HepG2 (cell line): ENCODE measurements at regions not wholly inside any gene's neighbourhood (a gene's known extent, or its start where the extent isn't known, plus 50 kb on each side); places are given as distances from the start of the nearest gene placed in this dataset.

ENCODE experiments used
- ATAC-seq: fragments of 200-7000 bp; cut with Tn5 transposase; 3 replicates; pipeline ENCODE4 v1.9.1; 2020; ENCODE audit warnings: mild to moderate bottlenecking, moderate library complexity
- BruUV-seq: library from RNA; stranded (reverse); fragments of 400-500 nt; replicated peaks from 2 replicates; lab custom pipeline; 2021; lab: Mats Ljungman, UMichigan
- CTCF ChIA-PET: fragments of 300-600 bp; formaldehyde crosslinking; extraction: SDS; loops from one replicate; lab custom pipeline; 2021; ENCODE audit warnings: low total read pairs, inconsistent platforms, low intra/inter-chr PET ratio; lab: Yijun Ruan, JAX
- POLR2A ChIA-PET: fragments of 350-600 bp; sonication (Branson Sonifier 250); formaldehyde crosslinking; loops from one replicate; lab custom pipeline; 2020; ENCODE audit warnings: antibody characterized with exemption, inconsistent platforms; lab: Yijun Ruan, JAX
- DNase-seq: peaks from one replicate; pipeline ENCODE4 v3.0.0-alpha.2; 2015; ENCODE audit warnings: low spot score
- FAIRE-seq: peaks from 3 replicates; lab custom pipeline; 2011; peaks lifted over from hg19 to GRCh38; lab: Jason Lieb, UNC
- H2AFZ ChIP-seq: one replicate; pipeline ENCODE4 v1.6.1; 2011; ENCODE audit warnings: low read length, inconsistent platforms
- H3K27ac ChIP-seq: fragments of 300-600 bp; 3 replicates; pipeline ENCODE4 v1.8.0; 2011; ENCODE audit warnings: mixed run types, mild to moderate bottlenecking, mixed read lengths, low read length, inconsistent platforms; ENCODE audit not compliant: insufficient read depth; ENCODE audit errors: extremely low read length
- H3K27me3 ChIP-seq, 2 experiments: fragments of 200-600 bp in 1 of 2; 2 replicates in 1 of 2; 3 replicates in 1 of 2; pipeline versions ENCODE4 v1.6.0 to v1.8.0; 2011; ENCODE audit warnings: low read length in 2 of 2, mild to moderate bottlenecking in 2 of 2, moderate library complexity in 2 of 2, inconsistent platforms in 1 of 2; ENCODE audit not compliant: insufficient read depth in 2 of 2, control insufficient read depth in 1 of 2
- H3K36me3 ChIP-seq, 2 experiments: fragments of 200-600 bp in 1 of 2; replicated peaks in 1 of 2; 2 replicates in 1 of 2; 3 replicates in 1 of 2; pipeline versions ENCODE4 v1.5.1 to v1.8.0; 2011; ENCODE audit warnings: low read length in 2 of 2, inconsistent platforms in 1 of 2; ENCODE audit not compliant: insufficient read depth in 2 of 2, control insufficient read depth in 1 of 2
- H3K4me1 ChIP-seq: 2 replicates; pipeline ENCODE4 v1.5.1; 2012; ENCODE audit warnings: low read length, inconsistent platforms; ENCODE audit not compliant: insufficient read depth
- H3K4me2 ChIP-seq: 2 replicates; pipeline ENCODE4 v1.6.0; 2011; ENCODE audit warnings: low read depth, low read length, inconsistent platforms
- H3K4me3 ChIP-seq, 3 experiments: fragments of 200-600 bp in 1 of 3; sonication (generic), shearing (Covaris generic) in 1 of 3; replicated peaks in 1 of 3; 2 replicates each; pipeline ENCODE4 v1.5.1; 2011 to 2016; ENCODE audit warnings: low read length in 3 of 3, inconsistent platforms in 2 of 3, low read depth in 2 of 3, mild to moderate bottlenecking in 2 of 3, control low read depth in 1 of 3, mixed read lengths in 1 of 3; ENCODE audit not compliant: insufficient read depth in 1 of 3
- H3K79me2 ChIP-seq: one replicate; pipeline ENCODE4 v1.6.1; 2011; ENCODE audit warnings: low read length, inconsistent platforms; ENCODE audit not compliant: insufficient read depth
- H3K9ac ChIP-seq: 2 replicates; pipeline ENCODE4 v1.6.0; 2011; ENCODE audit warnings: mild to moderate bottlenecking, low read depth, low read length, inconsistent platforms; ENCODE audit not compliant: insufficient read depth
- H3K9me3 ChIP-seq: 2 replicates; pipeline ENCODE4 v1.5.1; 2012; ENCODE audit warnings: mild to moderate bottlenecking, low read length
- H4K20me1 ChIP-seq: 2 replicates; pipeline ENCODE4 v1.6.0; 2011; ENCODE audit warnings: inconsistent platforms, mild to moderate bottlenecking, low read length, moderate library complexity; ENCODE audit not compliant: insufficient read depth
- FOXA3 ChIP-seq: IDR thresholded peaks from 2 replicates; pipeline ENCODE4 v1.6.1; 2016; ENCODE audit warnings: missing genetic modification reagents, missing compliant biosample characterization
- KLF12 ChIP-seq: sonication (generic); formaldehyde crosslinking; IDR thresholded peaks from 2 replicates; pipeline ENCODE4 v1.4.0; 2020; ENCODE audit warnings: missing genetic modification reagents, borderline replicate concordance
- MEF2D ChIP-seq: sonication (generic); formaldehyde crosslinking; IDR thresholded peaks from 2 replicates; pipeline ENCODE4 v1.5.1; 2020; ENCODE audit warnings: mild to moderate bottlenecking, missing genetic modification reagents
- PAX8 ChIP-seq: sonication (generic); formaldehyde crosslinking; IDR thresholded peaks from 2 replicates; pipeline ENCODE4 v1.8.0; 2022; ENCODE audit warnings: mild to moderate bottlenecking, missing genetic modification reagents, borderline replicate concordance
- PHF20 ChIP-seq: sonication (generic); formaldehyde crosslinking; IDR thresholded peaks from 2 replicates; pipeline ENCODE4 v1.5.0; 2020; ENCODE audit warnings: mild to moderate bottlenecking, missing genetic modification reagents
- PLRG1 ChIP-seq: fragments of 450-650 bp; conservative IDR thresholded peaks from 2 replicates; pipeline ENCODE4 v1.6.1; 2016
- RBFOX2 ChIP-seq: fragments of 200-400 bp; formaldehyde crosslinking; IDR thresholded peaks from 2 replicates; pipeline ENCODE4 v1.6.1; 2017; ENCODE audit warnings: low read depth, mild to moderate bottlenecking, low read length
- SYNCRIP ChIP-seq: fragments of 200-400 bp; formaldehyde crosslinking; IDR thresholded peaks from 2 replicates; pipeline ENCODE4 v1.6.1; 2018; ENCODE audit warnings: mild to moderate bottlenecking, low read depth, low read length; ENCODE audit not compliant: insufficient read depth
- TMF1 ChIP-seq: sonication (generic); formaldehyde crosslinking; IDR thresholded peaks from 2 replicates; pipeline ENCODE4 v1.8.1; 2022; ENCODE audit warnings: low read depth, missing genetic modification reagents
- ZFP1 ChIP-seq: IDR thresholded peaks from 2 replicates; pipeline ENCODE4 v1.6.1; 2016
- ZNF672 ChIP-seq: sonication (generic); formaldehyde crosslinking; IDR thresholded peaks from 2 replicates; pipeline ENCODE4 v1.8.1; 2022; ENCODE audit warnings: missing genetic modification reagents
- WGBS: methylation state at CpG from one replicate; pipeline ENCODE4 v1.1.6; 2017; ENCODE audit warnings: low lambda C conversion rate; 5-methylcytosine and 5-hydroxymethylcytosine counted together
- in situ Hi-C: cut with HindIII; loops from 2 replicates; pipeline ENCODE4 v1.10.0; 2017; ENCODE audit warnings: low pct_unique_long_range_greater_than_20kb; ENCODE audit not compliant: extremely low pct_ligation_motif_present
- intact Hi-C: fragments of 100-400 bp; cut with micrococcal nuclease; formaldehyde crosslinking; loops from one replicate; pipeline ENCODE4 v1.10.0; 2022; ENCODE audit not compliant: unreplicated experiment
- TF ChIP-seq, protein P1 (sequence below): sonication (generic); formaldehyde crosslinking; IDR thresholded peaks from 2 replicates; pipeline ENCODE4 v1.4.0; 2020; ENCODE audit warnings: missing genetic modification reagents, borderline replicate concordance
- TF ChIP-seq, protein P2 (sequence below), 2 experiments: sonication (generic) in 1 of 2; formaldehyde crosslinking in 1 of 2; IDR thresholded peaks; 2 replicates each; pipeline versions ENCODE4 v1.4.0 to v1.6.1; 2016 to 2020; ENCODE audit warnings: borderline replicate concordance in 1 of 2, low read depth in 1 of 2, mild to moderate bottlenecking in 1 of 2, missing genetic modification reagents in 1 of 2

- ChIA-PET POLR2A (interaction anchor here (1.2 kb wide), 1 partner anchor 42 kb away, joined by 4 read pairs; no protein-coding TSS in a partner anchor), CTCF (no interaction called here)
- in situ Hi-C loops = no loop called here
- Histone ChIP-seq H3K4me1 (no peaks in the 10 kb centered on the region), H3K9me3 (no peaks in the 10 kb centered on the region), H2AFZ (no peak overlapping the region), H3K4me3 (no peak overlapping the region), H3K79me2 (no peaks in the 10 kb centered on the region), H3K36me3 (no peaks in the 10 kb centered on the region), H3K27me3 (no peaks in the 10 kb centered on the region), H3K9ac (no peak overlapping the region), H3K4me2 (no peak overlapping the region), H4K20me1 (no peaks in the 10 kb centered on the region), H3K27ac (no peak overlapping the region)
- intact Hi-C loops = no loop called here
- TF ChIP-seq SYNCRIP (no peak), TMF1 (CRISPR knock-in tag) (no peak)
- no peak for DNase-seq
- FAIRE-seq = no peak
- ATAC-seq = no peak
- BruUV-seq = no TSS peak
- WGBS = 97% methylated on average over 3 of the region's 3 CpGs
These were observed 225.3 kb downstream of the DLEU7 start for GRCh38 chr13:50618206-50618605.

DNA sequence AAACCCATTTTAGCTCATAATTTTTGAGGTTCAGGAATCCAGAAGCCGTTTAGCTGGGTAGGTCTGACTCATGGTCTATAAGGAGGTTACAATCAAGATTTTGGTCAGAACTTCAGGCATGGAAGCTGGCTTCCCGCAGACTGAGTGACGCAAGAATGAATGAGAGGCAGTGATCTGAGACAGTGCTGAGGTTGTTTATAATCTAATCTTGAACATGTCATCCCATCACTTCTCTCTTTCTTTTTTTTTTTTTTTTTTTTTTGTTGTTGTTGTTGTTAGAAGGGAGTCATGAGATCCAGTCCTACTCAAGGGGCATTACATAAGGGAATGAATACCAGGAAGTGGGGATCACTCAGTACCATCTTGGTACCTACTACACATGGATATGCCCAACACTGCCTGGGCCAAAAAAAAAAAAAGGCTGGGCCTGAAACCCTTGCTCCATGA is 217.4 kb downstream of the DLEU7 start:
- Histone ChIP-seq H3K9ac (no peak overlapping the region), H3K79me2 (no peaks in the 10 kb centered on the region), H3K27me3 (no peaks in the 10 kb centered on the region), H3K36me3 (no peaks in the 10 kb centered on the region), H3K27ac (no peak overlapping the region), H3K9me3 (no peaks in the 10 kb centered on the region), H3K4me3 (no peak overlapping the region), H3K4me1 (peaks cover 22% of the 10 kb centered on the region), H4K20me1 (no peaks in the 10 kb centered on the region), H3K4me2 (no peak overlapping the region), H2AFZ (no peak overlapping the region)
- ATAC-seq (no peak), DNase-seq (no peak), FAIRE-seq (no peak)
- ChIA-PET POLR2A (no interaction called here), CTCF (no interaction called here)
- intact Hi-C loops = no loop called here
- BruUV-seq = no TSS peak
- in situ Hi-C loops = no loop called here
- 96% methylated on average over 3 of the region's 3 CpGs for WGBS
- TF ChIP-seq, protein P1, sequence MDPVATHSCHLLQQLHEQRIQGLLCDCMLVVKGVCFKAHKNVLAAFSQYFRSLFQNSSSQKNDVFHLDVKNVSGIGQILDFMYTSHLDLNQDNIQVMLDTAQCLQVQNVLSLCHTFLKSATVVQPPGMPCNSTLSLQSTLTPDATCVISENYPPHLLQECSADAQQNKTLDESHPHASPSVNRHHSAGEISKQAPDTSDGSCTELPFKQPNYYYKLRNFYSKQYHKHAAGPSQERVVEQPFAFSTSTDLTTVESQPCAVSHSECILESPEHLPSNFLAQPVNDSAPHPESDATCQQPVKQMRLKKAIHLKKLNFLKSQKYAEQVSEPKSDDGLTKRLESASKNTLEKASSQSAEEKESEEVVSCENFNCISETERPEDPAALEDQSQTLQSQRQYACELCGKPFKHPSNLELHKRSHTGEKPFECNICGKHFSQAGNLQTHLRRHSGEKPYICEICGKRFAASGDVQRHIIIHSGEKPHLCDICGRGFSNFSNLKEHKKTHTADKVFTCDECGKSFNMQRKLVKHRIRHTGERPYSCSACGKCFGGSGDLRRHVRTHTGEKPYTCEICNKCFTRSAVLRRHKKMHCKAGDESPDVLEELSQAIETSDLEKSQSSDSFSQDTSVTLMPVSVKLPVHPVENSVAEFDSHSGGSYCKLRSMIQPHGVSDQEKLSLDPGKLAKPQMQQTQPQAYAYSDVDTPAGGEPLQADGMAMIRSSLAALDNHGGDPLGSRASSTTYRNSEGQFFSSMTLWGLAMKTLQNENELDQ (CRISPR knock-in tag) = no peak
- TF ChIP-seq ZNF672 (CRISPR knock-in tag) = no peak
- no peak for TF ChIP-seq KLF12 (CRISPR knock-in tag)
- TF ChIP-seq PLRG1 = no peak
- TF ChIP-seq ZFP1 (CRISPR knock-in tag) = no peak
- TF ChIP-seq PHF20 (CRISPR knock-in tag) = no peak
- TF ChIP-seq FOXA3 = no peak
- TF ChIP-seq PAX8 (CRISPR knock-in tag) = no peak
- TF ChIP-seq RBFOX2 = no peak
- TF ChIP-seq, protein P2, sequence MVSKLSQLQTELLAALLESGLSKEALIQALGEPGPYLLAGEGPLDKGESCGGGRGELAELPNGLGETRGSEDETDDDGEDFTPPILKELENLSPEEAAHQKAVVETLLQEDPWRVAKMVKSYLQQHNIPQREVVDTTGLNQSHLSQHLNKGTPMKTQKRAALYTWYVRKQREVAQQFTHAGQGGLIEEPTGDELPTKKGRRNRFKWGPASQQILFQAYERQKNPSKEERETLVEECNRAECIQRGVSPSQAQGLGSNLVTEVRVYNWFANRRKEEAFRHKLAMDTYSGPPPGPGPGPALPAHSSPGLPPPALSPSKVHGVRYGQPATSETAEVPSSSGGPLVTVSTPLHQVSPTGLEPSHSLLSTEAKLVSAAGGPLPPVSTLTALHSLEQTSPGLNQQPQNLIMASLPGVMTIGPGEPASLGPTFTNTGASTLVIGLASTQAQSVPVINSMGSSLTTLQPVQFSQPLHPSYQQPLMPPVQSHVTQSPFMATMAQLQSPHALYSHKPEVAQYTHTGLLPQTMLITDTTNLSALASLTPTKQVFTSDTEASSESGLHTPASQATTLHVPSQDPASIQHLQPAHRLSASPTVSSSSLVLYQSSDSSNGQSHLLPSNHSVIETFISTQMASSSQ (IDR thresholded peaks at IDR 0.05; ENCODE audit: low read depth) = no peak
- TF ChIP-seq, protein P2 (CRISPR knock-in tag; IDR thresholded peaks at IDR 0.05; ENCODE audit: borderline replicate concordance) = no peak
- TF ChIP-seq MEF2D (CRISPR knock-in tag) = no peak
